ENCODE measurements at regions not wholly inside any gene's neighbourhood (a gene's known extent, or its start where the extent isn't known, plus 50 kb on each side); places are given as distances from the start of the nearest gene placed in this dataset.

GRCh38 chr16:66136841-66137240, 229.7 kb upstream of the CDH5 start:
- TF ChIP-seq CTCF (conservative IDR thresholded peaks at IDR 0.05 in 1 of 2, IDR thresholded peaks at IDR 0.05 in 1 of 2; ENCODE audit: low read depth in 1 of 2, low read length in 2 of 2) (no peak), EZH2 (IDR thresholded peaks at IDR 0.05; ENCODE audit: low read length, missing control alignments) (no peak)
